GM18502 (cell line): ENCODE measurements at regions not wholly inside any gene's neighbourhood (a gene's known extent, or its start where the extent isn't known, plus 50 kb on each side); places are given as distances from the start of the nearest gene placed in this dataset.

Experiments
- ATAC-seq: cut with Tn5 transposase; IDR thresholded peaks from one replicate; pipeline ENCODE4 v1.9.1; 2021; ENCODE audit warnings: mild to moderate bottlenecking; ENCODE audit not compliant: unreplicated experiment, poor library complexity

DNA sequence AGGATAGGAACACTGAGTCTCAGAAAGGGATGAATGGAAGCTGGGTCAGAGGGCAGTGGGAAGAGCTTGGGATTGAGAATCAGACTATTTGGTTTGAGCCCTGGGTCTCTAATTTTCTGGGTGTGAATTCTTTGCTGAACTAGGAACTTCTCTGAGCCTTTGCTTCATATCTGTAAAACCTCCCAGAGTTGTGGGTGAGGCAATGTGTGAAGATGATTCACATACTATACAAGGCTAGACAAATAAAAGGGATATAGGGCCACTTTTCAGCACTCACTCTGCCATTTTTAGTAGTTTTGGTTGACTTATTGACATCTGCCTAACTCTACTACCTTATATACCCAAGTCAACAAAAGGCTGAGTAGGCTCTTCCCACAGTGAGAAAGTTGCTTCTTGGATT is 77.7 kb upstream of the JUN start:
- no peak for ATAC-seq

DNA sequence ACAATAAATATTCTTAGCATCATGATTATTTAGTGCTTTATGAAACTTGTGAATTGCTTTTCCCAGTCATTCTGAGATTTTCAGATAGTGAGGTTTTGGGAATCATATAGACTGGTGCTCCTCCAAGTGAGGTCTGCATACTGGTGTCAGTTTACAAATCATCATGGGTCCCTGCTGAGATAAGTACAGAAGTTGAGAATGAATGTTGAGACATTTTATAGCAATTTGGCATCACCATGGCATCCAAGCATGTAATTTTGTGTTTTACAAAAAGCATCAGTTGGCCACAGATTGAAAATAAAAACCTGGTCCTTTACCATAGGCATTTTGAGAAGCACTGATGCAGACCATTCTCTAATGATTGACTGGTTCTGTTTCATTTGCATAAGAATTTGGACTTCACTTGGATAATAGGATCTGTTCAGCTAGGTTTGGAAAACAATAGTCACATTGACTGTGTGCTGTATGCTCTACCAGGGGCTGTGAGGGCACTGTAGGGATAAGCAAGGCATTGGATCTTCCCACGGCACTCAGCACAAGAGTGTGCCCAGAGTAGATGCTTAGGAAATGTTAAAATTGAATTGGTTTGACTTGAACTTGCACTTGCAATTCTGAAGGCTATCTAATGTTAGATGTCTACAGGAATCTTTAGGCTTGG is 79.0 kb upstream of the JUN start:
- no peak for ATAC-seq

DNA sequence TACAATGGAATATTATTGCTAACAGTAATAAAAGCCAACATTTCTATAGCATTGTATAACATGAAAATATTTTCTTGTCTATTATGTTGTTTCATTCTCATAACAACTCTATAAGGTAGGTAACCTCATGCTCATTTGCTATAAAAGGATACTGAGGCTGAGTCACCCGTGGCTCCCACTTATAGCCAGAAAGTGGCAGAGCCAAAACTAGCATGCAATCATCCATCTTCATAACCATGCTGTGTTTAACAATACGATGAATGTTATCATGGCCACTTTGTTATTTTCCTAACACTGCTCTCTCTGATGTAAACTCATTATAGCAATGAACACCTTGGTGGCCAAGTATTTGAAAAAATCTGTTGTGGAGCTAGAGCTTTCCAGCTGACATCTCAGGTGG is 80.8 kb upstream of the JUN start:
- ATAC-seq, result no peak

GRCh38 chr1:58866578-58866977 is 82.7 kb upstream of the JUN start:
- no peak for ATAC-seq

DNA sequence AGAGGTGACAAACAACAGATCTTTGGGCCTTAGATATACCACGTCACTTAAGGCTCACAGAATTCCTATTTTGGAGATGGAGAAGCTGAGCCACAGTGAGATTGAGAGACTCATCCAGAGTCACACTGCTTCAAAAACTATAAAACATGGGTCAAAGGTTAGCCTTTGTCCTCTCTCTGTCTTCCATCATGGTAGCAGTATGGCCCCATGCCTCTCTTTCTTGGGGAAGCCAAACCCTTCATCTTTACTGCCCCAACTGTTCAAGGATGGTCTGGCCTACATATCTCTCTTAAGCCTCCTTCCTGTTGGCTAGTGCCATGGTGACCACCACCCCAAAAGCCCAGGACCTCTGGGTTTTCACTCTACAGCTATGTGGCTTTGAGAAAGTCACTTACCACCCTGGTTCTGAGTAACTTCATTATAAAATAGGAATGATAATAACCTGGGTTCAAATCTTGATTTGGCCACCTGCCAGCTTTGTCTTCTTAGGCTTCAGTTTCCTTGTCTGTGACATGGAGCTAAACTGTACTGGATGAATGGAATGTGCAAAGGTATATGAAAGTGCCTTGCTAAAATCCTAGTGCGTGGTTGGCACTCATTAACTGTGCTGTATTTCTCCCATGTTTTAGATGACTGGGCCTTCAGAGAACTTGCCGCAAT is 85.9 kb upstream of the JUN start:
- no peak for ATAC-seq

GRCh38 chr1:58870298-58870676 is 86.4 kb upstream of the JUN start:
- ATAC-seq, result no peak

DNA sequence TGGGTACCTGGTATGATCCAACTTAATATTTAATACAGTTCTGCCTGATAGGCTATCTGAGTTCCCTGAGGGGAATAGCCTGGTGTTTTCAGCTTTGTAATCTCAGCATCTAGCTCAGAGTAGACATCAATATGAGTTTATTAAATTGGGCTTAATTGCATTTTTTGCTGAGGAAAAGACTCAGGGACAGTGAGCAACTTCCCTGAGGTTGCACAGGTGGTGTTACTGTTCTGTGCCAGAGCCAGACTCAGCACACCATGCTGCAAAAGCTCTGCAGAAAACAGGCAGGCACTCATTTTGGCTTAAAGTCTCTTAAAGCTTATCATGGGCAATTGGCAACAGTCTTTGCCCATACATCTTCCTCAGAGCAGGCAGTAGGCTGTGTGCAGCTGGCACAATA is 90.5 kb upstream of the JUN start:
- no peak for ATAC-seq

DNA sequence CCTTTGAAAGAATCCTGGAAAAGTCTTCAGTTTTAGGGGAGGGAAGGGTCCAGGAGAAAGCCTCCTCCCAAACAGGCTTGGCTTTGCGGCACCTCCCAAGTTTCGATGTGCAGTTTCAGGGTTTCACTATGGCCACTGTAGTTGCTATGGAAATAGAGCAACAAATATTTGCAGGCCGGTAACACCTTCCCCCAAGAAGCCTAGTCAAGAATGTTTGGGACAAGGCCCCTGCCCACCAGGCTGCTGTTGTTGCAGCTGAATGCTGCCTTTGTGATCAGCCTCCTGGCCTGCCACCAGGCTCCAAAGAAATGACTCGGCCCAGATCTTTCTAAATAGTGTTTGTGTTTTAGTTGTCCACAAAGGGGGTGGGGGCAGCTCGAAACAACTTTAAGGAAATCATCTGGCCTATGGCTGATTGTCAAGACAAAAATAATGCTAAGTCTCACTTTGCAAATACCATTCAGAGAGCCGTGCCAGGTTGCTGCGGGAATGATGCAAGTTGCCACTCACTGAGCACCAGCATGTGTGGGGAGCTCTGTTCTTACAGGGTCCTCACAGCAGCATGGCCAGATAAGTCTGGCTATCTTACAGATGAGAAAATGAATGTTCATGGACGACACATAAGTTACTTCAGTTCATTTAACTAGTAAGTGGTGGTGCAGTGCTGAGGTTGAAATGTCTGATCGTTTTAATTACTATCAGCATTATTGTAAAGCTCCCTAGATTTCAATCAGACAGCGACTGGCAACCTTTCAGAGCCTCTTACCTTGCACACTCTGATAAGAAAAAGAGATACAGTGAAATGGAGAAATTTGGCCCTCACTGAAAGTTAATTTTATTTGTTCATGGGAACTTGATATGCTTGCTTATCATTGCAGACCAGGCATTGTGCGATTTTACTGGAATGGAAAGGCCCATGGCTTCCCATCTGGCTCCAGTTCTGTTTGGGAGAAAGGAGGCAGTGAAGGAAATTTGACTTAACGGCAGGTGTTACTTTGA is 91.2 kb upstream of the JUN start:
- ATAC-seq, result no peak

- ATAC-seq, result no peak
Measured at GRCh38 chr1:58879464-58879863, 95.6 kb upstream of the JUN start.

DNA sequence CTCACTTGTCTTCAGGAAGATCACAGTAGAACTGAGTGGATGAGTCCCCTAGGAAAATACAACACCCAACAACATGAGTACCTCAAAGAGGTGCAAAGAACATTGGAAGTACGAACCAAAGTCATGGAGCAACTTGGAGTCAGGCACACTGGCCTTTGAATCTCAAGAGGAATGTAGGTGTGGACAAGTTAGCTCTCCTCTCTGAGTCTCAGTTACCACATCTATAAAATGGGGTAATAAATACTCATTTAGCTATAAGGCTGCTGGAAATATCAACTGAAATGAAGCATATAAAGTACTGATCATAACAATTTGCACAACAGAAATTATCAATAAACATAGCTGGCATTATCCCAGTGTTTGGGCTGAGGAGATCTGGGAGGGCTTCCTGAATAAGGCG is 96.7 kb upstream of the JUN start:
- no peak for ATAC-seq

DNA sequence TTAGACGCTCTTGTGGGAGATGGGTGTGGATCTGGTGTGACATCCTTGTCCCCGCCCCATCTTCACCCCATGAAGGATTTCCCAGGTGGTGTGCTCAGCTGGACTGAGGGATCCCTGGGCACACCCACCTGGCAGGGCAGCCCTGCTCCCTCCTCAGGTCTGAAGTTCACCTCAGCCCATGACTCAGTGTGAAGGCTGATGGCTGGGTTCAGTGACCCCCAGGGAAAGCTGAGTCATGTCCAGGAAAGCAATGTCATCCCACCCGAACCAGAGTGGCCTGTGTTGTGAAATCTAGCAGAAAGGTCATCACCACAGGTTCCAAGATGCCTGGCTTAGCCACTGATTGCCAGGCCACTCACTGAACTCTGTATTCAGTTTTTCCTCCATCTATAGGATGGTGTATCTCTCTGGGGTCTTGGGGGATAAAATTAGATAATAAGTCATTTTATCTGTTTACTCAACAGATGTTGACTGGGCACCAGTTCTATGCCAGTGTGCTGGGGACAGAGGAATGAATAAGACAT is 97.7 kb upstream of the JUN start:
- no peak for ATAC-seq

GRCh38 chr1:58882322-58882948 is 98.6 kb upstream of the JUN start:
- no peak for ATAC-seq

GRCh38 chr1:58883037-58883887 is 99.4 kb upstream of the JUN start:
- ATAC-seq, result peak; percentile 48

- ATAC-seq, result peak; percentile 65
Measured at GRCh38 chr1:58883888-58884482, 100.1 kb upstream of the JUN start.

DNA sequence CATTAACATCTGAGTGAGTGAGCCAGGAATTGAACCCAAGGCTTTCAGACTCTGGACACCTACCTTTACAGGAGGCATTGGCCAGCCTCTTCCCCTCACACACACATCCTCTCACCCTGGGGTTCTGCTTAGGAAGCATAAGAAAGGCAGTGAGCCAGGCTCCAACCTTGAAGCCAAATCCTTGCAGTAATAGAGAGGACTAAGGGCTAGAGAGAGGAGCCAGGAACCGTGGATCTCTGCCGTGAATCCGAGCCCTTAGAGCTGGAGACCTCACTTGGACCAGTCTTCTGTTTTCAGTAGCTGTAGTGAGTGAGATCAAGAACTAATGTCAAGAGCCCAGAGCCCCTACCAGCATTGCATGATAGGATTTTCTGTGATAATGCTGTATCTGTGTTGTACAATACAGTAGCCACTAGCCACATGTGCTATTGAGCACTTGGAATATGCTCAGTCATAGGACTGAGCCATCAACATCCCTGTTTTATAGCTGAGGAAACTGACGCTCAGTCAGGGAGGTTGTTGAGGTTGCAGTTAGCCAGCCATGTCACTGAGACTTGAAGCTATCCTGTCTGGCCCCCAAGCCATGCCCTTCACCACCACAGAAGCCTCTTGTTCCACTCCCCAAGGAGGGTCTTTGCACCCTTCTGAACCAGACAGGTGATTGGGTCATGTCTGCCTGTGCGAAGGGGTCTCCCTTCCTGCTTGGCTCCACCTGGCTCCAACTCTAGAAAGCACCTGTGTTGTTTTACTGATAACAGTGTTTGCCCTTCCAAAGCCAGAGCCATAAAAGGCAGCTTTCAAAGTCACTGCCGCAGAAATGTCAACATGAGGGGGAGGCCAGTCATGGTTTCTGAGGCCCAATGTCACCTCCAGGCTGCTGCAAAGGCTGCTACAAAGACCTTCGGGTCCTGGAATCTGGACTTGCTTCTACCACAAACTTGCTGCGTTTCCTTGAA is 101.1 kb upstream of the JUN start:
- ATAC-seq, result no peak

DNA sequence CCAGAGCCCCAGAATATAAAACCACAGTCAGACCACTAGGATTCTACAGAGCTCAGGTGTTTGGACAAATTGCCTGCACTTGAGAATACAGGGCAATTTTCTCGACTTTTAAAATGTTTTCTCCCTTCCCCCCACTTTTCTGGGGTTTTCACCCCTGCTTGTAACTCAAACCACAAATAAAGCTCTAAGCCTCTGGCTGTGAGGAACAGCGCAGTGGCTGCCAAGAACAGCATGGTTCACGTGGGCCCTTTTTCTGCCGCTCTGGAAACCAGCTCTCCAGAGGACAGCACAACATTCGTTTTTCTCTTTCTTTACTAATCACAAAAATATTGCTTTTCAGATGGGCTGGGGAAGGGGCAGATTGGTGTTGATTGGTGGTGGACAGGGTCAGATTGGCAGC is 102.2 kb upstream of the JUN start:
- no peak for ATAC-seq

DNA sequence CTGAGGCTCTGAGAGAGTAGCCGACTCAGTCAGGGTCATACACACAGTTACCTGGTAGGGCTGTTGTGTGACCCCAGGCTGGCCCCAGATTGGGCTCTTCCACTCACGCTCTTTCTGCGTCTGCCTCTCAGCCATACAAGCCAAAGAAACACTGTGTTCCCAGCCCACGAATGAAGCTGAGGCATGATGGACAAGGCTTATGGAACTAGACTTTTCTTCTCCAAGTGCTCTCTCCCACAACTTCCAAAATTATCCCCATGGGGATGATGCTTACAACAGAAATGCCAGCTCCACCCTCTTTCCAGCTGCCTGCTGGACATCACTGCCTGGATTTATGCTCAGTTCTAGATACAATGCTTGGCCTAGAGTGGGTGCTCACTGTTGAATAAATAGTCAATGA is 102.8 kb upstream of the JUN start:
- ATAC-seq, result no peak

- ATAC-seq, result no peak
Measured at GRCh38 chr1:58887059-58887458, 103.2 kb upstream of the JUN start.
